ENCODE measurements at regions not wholly inside any gene's neighbourhood (a gene's known extent, or its start where the extent isn't known, plus 50 kb on each side); places are given as distances from the start of the nearest gene placed in this dataset.

GRCh38 chr15:81987628-81988027 lies 58.2 kb downstream of the MEX3B start:
- intact Hi-C loops (cut with DNase I), result no loop called here
- DNase-seq (ENCODE audit: low spot score), result no peak

GRCh38 chr15:81983497-81983896 lies 62.3 kb downstream of the MEX3B start:
- intact Hi-C loops (cut with DNase I), result loop anchor here in 1 of 2 donors (5.0 kb wide), 1 partner anchor 1121 kb away; no protein-coding TSS in a partner anchor
- no peak for DNase-seq (ENCODE audit: low spot score)

GRCh38 chr15:81982808-81983207 lies 63.0 kb downstream of the MEX3B start:
- no peak for DNase-seq (ENCODE audit: low spot score)
- intact Hi-C loops (cut with DNase I), result loop anchor here in 1 of 2 donors (5.0 kb wide), 1 partner anchor 1121 kb away; no protein-coding TSS in a partner anchor

DNA sequence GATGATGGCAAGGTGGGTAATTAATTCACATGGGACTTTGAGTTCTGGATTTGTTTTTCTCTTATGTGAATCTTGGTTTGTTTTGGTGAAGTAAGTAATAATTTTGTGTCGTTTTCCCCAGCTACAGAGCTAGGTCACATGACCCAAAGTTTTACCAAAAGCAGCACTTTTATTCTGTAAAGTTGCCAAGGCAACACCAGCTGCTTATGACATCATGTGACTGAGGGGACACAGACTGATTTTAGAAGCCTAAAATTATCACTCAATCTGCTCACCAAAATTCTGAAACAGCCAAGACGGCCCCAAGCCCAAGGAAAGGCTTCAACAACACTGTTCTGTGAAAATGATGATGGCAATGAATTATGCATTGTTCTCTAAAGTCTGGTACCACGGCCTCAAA lies 63.9 kb downstream of the MEX3B start:
- intact Hi-C loops (cut with DNase I), result loop anchor here in 1 of 2 donors (5.0 kb wide), 1 partner anchor 1120 kb away; no protein-coding TSS in a partner anchor
- DNase-seq (ENCODE audit: low spot score), result no peak

GRCh38 chr15:81977464-81977863 lies 68.4 kb downstream of the MEX3B start:
- DNase-seq (ENCODE audit: low spot score), result no peak
- intact Hi-C loops (cut with DNase I), result no loop called here

DNA sequence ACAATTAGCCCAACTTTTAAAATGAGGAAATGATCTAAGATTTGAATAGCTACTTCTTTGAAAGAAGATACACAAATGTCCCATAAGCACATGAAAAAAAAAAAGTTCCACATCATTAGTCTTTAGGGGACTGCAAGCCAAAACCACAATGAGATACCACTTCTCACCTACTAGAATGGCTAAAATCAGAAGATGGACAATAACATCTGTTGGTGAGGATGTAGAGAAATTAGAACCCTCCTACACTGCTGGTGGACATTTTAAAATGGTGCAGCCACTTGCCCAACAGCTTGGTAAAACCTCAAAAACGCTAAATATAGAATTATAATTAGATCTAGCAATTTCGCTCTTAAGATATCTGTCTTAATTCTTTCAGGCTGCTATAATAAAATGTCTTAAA lies 77.1 kb downstream of the MEX3B start:
- no peak for DNase-seq (ENCODE audit: low spot score)
- intact Hi-C loops (cut with DNase I), result no loop called here

DNA sequence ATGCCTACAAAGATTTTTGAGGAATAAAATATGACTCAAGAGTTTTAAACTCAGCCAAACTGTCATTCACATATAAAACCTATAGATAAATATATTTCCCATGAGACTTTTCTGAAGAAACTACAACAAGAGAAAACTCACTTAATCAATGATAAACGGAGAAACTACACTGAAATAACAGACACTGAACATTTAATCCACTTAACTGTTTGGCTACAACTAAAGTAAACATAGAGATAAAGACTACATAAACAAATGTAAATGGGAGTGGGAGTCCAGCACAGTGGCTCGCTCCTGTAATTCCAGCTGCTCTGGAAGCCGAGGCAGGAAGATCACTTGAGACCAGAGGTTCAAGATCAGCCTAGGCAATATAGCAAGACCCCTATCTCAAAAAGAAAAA lies 79.2 kb downstream of the MEX3B start:
- intact Hi-C loops (cut with DNase I), result no loop called here
- DNase-seq (ENCODE audit: low spot score), result no peak

DNA sequence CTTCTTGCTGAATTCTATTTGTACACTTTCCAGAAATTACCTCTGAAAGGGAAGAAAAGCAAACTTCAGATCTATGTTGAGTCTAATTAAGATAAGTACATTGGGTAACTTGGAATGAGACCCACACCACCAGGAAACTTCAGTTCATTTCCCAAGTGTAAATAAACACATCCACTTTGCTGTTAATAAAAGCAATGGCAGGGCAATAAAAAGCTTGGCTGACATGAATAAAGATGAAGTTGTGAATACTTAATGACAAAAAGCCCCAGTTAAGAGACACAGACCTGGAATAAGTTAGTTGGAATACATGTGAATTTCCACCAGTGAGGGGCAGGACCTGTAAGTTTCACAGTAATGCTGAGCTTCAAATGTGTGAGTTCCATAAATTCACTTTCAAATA lies 83.3 kb downstream of the MEX3B start:
- DNase-seq (ENCODE audit: low spot score), result no peak
- intact Hi-C loops (cut with DNase I), result no loop called here

DNA sequence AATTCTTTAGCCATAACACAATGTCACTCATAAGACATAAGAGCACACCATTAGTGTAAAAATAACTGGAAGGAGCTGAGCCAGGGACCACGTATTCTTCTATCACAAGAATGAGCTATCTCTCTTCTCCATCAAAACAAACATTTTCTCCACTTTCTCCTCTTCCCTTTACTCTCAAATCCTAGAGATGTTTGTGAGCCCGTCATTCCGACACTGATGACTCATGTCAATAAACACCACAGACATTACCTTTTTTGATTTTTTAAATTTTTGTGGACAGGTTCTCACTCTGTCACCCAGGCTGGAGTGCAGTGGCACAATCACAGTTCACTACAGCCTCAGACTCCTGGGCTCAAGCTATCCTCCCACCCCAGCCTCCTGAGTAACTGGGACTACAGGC lies 86.6 kb downstream of the MEX3B start:
- intact Hi-C loops (cut with DNase I), result no loop called here
- no peak for DNase-seq (ENCODE audit: low spot score)

DNA sequence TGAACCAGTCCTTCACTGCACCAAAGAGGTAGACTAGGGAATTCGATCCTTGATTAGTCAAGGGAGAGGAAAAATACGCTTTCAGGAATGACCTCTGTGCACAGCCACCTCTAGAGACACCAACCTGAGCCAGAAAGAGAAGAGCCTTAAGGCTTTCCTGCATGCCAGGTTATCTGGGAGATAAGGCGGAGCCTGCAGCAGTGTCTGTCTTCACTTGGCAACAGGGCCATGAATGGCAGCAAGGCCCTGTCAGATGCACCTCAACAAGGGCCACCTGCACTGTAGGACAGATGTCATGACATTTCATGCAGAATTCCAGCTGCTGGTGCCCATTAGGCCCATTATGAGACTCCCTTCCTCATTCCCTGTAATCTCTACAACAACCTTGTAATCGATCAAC lies 88.1 kb downstream of the MEX3B start:
- DNase-seq (ENCODE audit: low spot score), result no peak
- intact Hi-C loops (cut with DNase I), result no loop called here

DNA sequence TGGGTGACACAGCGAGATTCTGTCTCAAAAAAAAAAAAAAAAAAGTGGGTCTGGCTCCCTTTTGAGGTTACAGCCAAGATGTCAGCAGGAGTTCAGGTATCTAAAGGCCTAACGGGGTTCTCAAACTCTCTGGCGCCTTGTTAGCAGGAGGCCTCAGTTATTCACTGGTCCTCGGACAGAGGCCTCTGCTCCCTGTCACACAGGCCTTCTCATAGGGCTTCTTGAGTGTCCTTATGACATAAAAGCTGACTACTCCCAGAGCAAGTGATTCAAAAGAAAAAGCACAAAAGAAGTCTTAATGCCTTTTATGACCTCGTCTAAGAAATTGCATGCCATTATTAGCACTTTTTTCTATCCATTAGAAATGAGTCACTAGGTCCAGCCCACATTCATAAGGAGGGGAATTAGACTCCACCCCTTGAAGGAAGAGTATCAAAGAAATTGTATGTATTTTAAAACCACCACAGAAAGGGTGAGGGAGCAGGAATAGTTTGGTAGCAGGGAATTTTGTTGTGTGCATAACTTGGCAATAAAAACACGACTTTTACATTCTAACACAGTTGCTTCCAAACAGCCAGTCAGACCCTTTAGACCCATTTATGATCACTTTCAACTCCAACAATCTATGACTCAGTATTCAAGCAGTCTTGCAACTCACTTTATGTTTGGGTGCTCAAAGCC lies 90.3 kb downstream of the MEX3B start:
- DNase-seq (ENCODE audit: low spot score), result no peak
- intact Hi-C loops (cut with DNase I), result no loop called here

DNA sequence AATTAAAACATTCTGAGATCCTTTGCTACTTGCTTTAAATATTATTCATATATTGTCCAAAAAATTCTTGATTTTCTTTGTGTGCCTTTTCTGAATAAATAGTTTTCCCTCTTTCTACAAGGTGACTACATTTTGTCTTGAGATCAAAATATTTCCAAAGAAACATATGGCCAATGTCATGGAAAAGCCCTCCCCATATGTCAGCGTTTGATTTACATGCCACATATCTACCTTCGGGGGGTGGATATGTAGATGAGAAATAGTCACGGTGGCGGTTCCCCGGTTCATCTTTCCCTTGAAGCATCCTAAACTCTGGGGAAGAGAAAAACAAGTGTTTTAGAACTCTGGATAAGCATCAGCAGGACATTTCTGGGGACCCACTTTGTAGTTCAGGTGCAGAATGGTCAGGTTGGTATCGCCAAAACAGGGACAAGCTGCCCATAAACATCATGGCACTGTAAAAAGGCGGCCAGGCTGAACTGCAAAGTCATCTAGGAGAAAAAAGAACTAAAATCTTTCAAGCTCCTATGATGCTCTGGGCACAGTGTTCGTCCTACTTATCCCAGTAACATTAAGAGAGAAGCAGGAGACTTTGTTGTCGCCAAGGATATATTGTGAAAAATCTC lies 91.5 kb downstream of the MEX3B start:
- intact Hi-C loops (cut with DNase I), result no loop called here
- DNase-seq (ENCODE audit: low spot score), result no peak

DNA sequence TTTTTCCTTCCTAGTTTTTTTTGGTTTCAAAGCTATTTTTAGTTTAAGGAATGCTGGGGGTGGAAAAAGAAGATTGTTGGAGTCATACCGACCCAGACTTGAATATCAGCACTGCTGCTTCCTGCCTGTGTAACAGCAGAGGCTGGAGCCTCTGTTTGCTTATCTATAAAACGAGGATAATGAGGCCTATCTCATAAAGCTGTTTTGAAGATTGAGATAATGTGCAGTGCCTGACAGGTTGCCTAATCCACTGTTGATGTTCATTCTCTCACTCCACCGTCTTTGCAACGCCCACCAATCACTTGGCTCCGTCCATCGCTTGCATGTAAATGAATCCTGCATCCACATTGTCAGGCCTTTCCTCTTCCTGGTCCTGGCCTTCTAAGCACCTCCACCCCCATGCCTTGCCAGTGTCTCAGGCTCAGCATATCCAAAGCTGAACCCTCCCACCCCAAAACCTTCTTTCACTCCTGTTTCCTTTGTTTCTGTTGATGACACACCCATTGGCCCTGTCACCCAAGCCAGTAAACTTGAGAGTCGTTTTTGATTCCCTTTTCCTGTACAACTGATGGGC lies 94.9 kb downstream of the MEX3B start:
- intact Hi-C loops (cut with DNase I), result no loop called here

DNA sequence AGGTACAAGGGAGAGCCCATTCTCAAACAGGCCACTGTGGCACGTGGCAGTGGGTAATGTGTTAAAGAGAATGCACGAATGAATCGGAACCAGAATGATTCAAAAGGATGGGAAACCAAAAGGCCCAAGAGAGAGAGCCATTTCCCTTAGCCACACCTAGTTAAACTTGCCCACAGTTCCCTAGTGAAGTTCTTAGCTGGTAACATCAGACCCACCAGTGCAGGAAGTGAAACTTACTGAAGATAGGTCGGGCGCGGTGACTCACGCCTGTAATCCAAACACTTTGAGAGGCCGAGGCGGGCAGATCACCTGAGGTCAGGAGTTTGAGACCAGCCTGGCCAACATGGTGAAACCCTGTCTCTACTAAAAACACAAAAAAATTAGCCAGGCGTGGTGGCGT lies 97.1 kb downstream of the MEX3B start:
- intact Hi-C loops (cut with DNase I), result no loop called here
- DNase-seq (ENCODE audit: low spot score), result no peak

More for the DNA sequence above, 94.9 kb downstream of the MEX3B start:
- DNase-seq (ENCODE audit: low spot score), result no peak

DNA sequence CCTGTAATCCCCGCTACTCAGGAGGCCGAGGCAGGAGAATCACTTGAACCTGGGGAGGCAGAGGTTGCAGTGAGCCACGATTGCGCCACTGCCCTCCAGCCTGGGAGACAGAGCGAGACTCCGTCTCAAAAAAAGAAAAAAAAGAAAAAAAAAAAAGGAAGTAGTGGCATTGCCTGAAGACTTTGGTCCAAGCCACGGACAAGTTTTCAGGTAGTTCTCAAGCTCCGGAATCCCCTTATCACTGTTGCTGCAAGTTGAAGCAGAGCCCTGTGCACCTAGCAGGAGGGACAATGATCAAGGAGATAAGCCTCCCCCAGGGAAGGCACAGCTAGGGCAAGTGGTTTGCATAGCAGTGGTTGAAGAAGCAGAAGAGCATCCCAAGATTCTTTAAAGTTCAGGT lies 97.6 kb downstream of the MEX3B start:
- no peak for DNase-seq (ENCODE audit: low spot score)
- intact Hi-C loops (cut with DNase I), result no loop called here

DNA sequence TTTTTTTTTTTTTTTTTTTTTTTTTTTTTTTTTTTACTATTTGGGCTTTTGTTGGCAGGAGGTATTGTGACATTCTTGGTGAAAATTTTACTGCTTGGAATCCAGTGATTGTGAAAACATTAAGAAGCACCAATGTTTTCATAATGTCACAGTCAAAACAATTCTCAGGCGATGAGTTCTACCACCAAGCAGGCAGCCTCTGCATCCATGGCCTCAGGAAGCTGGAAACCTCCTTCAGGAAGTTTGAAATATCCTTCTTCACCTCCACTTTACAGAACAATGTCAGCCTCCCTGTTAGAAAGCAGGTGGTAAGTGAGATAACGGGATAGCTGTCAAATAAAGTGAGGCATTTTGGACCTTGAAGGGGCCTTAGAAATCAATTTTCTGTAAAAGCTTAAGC lies 98.3 kb downstream of the MEX3B start:
- intact Hi-C loops (cut with DNase I), result no loop called here
- no peak for DNase-seq (ENCODE audit: low spot score)

GRCh38 chr15:81945014-81945615 lies 100.7 kb downstream of the MEX3B start:
- intact Hi-C loops (cut with DNase I), result no loop called here
- no peak for DNase-seq (ENCODE audit: low spot score)

- DNase-seq (ENCODE audit: low spot score), result no peak
- intact Hi-C loops (cut with DNase I), result no loop called here
Measured at GRCh38 chr15:81942655-81943195, 103.1 kb downstream of the MEX3B start.

DNA sequence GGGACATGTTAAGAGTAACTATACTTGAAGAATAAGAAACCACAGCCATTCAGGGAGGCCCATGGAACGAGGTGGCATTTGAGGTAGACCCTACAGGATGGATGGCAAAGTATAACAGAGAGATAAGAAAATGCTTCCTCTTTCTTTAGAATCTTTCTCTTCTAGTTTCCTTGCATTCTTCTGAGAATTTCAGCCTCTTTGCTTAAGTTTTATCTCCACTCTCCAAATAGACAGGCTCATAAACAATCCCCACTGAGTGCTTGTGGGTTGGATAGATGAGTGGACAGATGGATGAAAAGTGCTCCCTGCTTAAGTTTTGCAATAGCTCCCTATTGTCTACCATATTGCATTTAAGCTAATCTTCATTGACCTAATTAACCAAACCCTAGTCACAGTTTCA lies 103.7 kb downstream of the MEX3B start:
- intact Hi-C loops (cut with DNase I), result no loop called here
- no peak for DNase-seq (ENCODE audit: low spot score)

- DNase-seq (ENCODE audit: low spot score), result no peak
- intact Hi-C loops (cut with DNase I), result no loop called here
Measured at GRCh38 chr15:81941479-81941878, 104.3 kb downstream of the MEX3B start.

Data from posterior vena cava (tissue), 2 donors.